ENCODE measurements at regions not wholly inside any gene's neighbourhood (a gene's known extent, or its start where the extent isn't known, plus 50 kb on each side); places are given as distances from the start of the nearest gene placed in this dataset.

DNA sequence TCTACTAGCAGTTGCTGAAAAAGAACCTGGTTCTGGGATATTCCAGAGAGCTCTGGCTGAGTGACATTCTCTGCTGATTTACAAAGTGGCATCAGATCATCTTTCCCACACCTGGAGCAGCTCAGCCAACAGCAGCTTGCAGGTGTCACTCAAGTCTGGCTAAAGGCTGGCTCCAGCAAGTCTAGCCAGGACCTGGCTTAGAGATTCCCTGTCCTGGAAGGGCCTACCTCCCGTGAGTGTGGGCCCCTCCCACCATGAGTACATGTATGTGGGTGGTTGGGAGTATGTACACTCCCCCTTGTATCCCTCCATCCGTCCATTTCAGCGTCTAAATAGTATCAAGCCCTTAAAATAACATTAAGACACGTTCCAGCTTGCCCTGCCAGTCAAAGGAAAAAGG lies 539.3 kb upstream of the ID4 start:
- Histone ChIP-seq H3K9me3 (no peaks in the 10 kb centered on the region), H3K4me1 (peaks cover 0 to 10% (median 7%) of the 10 kb centered on the region in 4 donors), H3K36me3 (no peaks in the 10 kb centered on the region), H3K27ac (replicated peaks in 1 of 4) (no peak overlapping the region), H3K27me3 (no peaks in the 10 kb centered on the region), H3K4me3 (no peak overlapping the region)
- 13% methylated on average over 4 of the region's 4 CpGs for WGBS
- DNase-seq (ENCODE audit: extremely low spot score): no peak
- intact Hi-C loops (cut with DNase I): no loop called here
- no peak for TF ChIP-seq EP300 (IDR thresholded peaks at IDR 0.05)
- TF ChIP-seq POLR2AphosphoS5 (IDR thresholded peaks at IDR 0.05): no peak
- no peak for TF ChIP-seq POLR2A (IDR thresholded peaks at IDR 0.05; ENCODE audit: low read depth)
- TF ChIP-seq, protein P1, sequence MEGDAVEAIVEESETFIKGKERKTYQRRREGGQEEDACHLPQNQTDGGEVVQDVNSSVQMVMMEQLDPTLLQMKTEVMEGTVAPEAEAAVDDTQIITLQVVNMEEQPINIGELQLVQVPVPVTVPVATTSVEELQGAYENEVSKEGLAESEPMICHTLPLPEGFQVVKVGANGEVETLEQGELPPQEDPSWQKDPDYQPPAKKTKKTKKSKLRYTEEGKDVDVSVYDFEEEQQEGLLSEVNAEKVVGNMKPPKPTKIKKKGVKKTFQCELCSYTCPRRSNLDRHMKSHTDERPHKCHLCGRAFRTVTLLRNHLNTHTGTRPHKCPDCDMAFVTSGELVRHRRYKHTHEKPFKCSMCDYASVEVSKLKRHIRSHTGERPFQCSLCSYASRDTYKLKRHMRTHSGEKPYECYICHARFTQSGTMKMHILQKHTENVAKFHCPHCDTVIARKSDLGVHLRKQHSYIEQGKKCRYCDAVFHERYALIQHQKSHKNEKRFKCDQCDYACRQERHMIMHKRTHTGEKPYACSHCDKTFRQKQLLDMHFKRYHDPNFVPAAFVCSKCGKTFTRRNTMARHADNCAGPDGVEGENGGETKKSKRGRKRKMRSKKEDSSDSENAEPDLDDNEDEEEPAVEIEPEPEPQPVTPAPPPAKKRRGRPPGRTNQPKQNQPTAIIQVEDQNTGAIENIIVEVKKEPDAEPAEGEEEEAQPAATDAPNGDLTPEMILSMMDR (IDR thresholded peaks at IDR 0.05): no peak

DNA sequence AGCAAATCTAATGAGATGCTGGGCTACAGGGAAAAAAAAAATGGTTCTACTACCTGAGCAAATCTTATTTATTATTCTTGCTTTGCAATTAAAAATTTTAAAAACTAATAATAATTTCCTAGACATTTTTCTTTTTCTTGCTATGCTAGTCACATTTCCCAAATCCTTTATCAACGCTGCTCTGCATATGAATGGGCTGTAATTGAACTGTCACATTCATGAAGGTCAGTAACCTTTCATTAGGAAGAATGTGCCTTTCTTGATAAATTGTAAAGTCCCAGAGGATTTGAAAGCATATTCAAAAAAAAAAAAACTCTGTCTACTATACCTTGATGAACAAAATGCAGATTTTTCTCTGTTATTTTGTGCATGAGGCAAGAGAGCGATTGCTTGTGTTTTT lies 538.7 kb upstream of the ID4 start:
- 90% methylated on average over 2 of the region's 2 CpGs for WGBS
- intact Hi-C loops (cut with DNase I): no loop called here
- no peak overlapping the region for H3K4me3 ChIP-seq
- no peak overlapping the region for H3K27ac ChIP-seq (replicated peaks in 1 of 4)
- TF ChIP-seq POLR2A (IDR thresholded peaks at IDR 0.05; ENCODE audit: low read depth) (no peak), POLR2AphosphoS5 (IDR thresholded peaks at IDR 0.05) (no peak), EP300 (IDR thresholded peaks at IDR 0.05) (no peak)
- TF ChIP-seq, protein P1 (IDR thresholded peaks at IDR 0.05): no peak
- no peak for DNase-seq (ENCODE audit: extremely low spot score)
- H3K4me1 ChIP-seq: peaks cover 0 to 14% (median 12%) of the 10 kb centered on the region in 4 donors
- no peaks in the 10 kb centered on the region for H3K27me3 ChIP-seq
- H3K36me3 ChIP-seq: no peaks in the 10 kb centered on the region
- no peaks in the 10 kb centered on the region for H3K9me3 ChIP-seq

DNA sequence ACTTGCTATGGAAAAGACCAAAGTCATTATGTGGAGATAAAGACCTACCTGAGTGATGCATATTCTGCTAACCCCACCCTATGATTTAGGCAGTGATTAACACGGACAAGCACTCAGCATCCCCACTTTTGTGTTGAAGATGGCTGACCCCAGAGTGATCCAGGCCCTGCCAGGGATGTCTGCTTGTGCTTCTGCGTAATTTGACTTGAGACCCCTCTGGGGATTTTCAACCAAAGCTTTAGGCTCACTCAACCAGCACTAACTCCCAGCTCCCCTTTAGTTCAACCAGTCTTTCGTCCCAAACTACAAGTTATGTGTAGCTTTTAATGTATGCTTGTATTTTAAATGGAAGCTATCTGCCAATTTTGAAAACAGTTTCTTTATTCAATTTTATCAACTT lies 538.0 kb upstream of the ID4 start:
- intact Hi-C loops (cut with DNase I): no loop called here
- Histone ChIP-seq H3K27me3 (no peaks in the 10 kb centered on the region), H3K4me1 (peaks cover 0 to 21% (median 15%) of the 10 kb centered on the region in 4 donors), H3K9me3 (no peaks in the 10 kb centered on the region), H3K36me3 (no peaks in the 10 kb centered on the region), H3K4me3 (no peak overlapping the region), H3K27ac (replicated peaks in 1 of 4) (no peak overlapping the region)
- no peak for DNase-seq (ENCODE audit: extremely low spot score)
- TF ChIP-seq, protein P1 (IDR thresholded peaks at IDR 0.05): no peak
- no peak for TF ChIP-seq POLR2AphosphoS5 (IDR thresholded peaks at IDR 0.05)
- no peak for TF ChIP-seq EP300 (IDR thresholded peaks at IDR 0.05)
- TF ChIP-seq POLR2A (IDR thresholded peaks at IDR 0.05; ENCODE audit: low read depth): no peak
- WGBS: 82% methylated on average over 3 of the region's 3 CpGs

DNA sequence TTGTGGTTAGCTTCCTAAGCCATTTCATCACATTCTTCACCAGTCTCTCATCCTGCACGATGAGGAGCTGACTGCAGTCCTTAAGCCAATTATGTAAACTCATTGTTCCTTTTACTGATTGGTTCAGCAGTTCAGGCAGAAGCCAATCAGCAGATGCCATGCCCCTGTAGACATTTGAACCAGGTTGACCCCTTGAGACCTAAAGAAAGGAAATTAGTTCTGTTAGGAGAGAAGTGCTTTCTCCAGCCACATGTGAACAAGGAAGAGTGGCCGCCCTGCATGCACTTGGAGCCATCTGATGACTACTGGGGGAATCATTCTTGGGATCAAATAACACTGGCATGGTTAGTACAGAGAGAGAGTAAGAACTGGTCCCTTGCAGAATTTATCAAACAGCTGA lies 535.2 kb upstream of the ID4 start:
- TF ChIP-seq POLR2A (IDR thresholded peaks at IDR 0.05; ENCODE audit: low read depth) (no peak), EP300 (IDR thresholded peaks at IDR 0.05) (no peak), POLR2AphosphoS5 (IDR thresholded peaks at IDR 0.05) (no peak)
- TF ChIP-seq, protein P1 (IDR thresholded peaks at IDR 0.05): no peak
- no peaks in the 10 kb centered on the region for H3K27me3 ChIP-seq
- peak overlapping the region in 1 of 4 donors; percentile 72 for H3K27ac ChIP-seq (replicated peaks in 1 of 4)
- H3K4me3 ChIP-seq: no peak overlapping the region
- no peaks in the 10 kb centered on the region for H3K36me3 ChIP-seq
- intact Hi-C loops (cut with DNase I): no loop called here
- no peaks in the 10 kb centered on the region for H3K9me3 ChIP-seq
- 79% methylated on average over 2 of the region's 2 CpGs for WGBS
- DNase-seq (ENCODE audit: extremely low spot score): no peak
- H3K4me1 ChIP-seq: peaks cover 0 to 23% (median 15%) of the 10 kb centered on the region in 4 donors

GRCh38 chr6:19303383-19303782 lies 533.8 kb upstream of the ID4 start:
- Histone ChIP-seq H3K27me3 (no peaks in the 10 kb centered on the region), H3K27ac (replicated peaks in 1 of 4) (peak overlapping the region; percentile 72 to 81 (median 79)), H3K9me3 (no peaks in the 10 kb centered on the region), H3K4me1 (peaks cover 0 to 17% (median 13%) of the 10 kb centered on the region in 4 donors), H3K36me3 (no peaks in the 10 kb centered on the region), H3K4me3 (peak overlapping the region in 3 of 4 donors; percentile 11 to 25 (median 23))
- no peak for DNase-seq (ENCODE audit: extremely low spot score)
- TF ChIP-seq, protein P1 (IDR thresholded peaks at IDR 0.05): no peak
- TF ChIP-seq POLR2AphosphoS5 (IDR thresholded peaks at IDR 0.05) (peak in 1 of 2 donors; percentile 28), POLR2A (IDR thresholded peaks at IDR 0.05; ENCODE audit: low read depth) (no peak), EP300 (IDR thresholded peaks at IDR 0.05) (no peak)
- intact Hi-C loops (cut with DNase I): no loop called here
- WGBS: 31% methylated on average over 5 of the region's 5 CpGs

All from esophagus muscularis mucosa (tissue), 4 donors.